ENCODE measurements at regions not wholly inside any gene's neighbourhood (a gene's known extent, or its start where the extent isn't known, plus 50 kb on each side); places are given as distances from the start of the nearest gene placed in this dataset.

DNA sequence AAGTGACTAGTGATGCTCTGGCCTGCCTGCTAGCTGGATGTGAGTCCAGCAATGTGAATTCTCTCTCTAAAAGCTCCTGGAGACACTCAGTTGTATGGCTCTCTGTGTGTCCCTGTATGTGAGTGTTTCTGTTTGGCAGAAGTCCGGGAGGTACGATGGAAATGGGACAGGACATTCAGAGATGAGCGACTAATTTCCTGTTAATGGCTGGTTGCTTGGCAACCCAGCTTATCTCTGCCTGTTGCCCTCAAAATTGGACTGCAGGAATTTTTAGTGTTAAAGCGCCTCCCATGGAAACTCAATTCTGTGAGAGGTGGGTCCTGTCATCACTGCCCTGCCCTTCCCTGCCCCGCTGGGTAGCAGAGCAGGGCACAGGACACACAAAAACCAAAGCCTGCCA lies 136.8 kb upstream of the LRFN2 start:
- ATAC-seq (ENCODE audit: insufficient read depth, low FRiP score) (no peak), DNase-seq (peak; percentile 19 to 46 (median 38))
- H3K4me1 ChIP-seq (ENCODE audit: control insufficient read depth in 5 of 5, insufficient read depth in 5 of 5, low read length in 5 of 5) = peaks cover 0 to 34% (median 4%) of the 10 kb centered on the region in 5 donors
- no peak overlapping the region for H3K27ac ChIP-seq (ENCODE audit: low read depth in 1 of 2, low read length in 1 of 2)
- no peak overlapping the region for H3K4me3 ChIP-seq
- no peaks in the 10 kb centered on the region for H3K27me3 ChIP-seq (ENCODE audit: control insufficient read depth in 3 of 3, insufficient read depth in 3 of 3, low read length in 2 of 3)
- H3K9ac ChIP-seq (ENCODE audit: insufficient read depth in 1 of 2, low read length in 2 of 2) = no peak overlapping the region
- whole genome bisulfite sequencing, 2 donors = 57 to 71% methylated on average over 5 of the region's 5 CpGs
- H3K9me3 ChIP-seq (ENCODE audit: control insufficient read depth in 4 of 4, insufficient read depth in 3 of 4, low read length in 3 of 4) = no peaks in the 10 kb centered on the region
- H3K36me3 ChIP-seq (ENCODE audit: control insufficient read depth in 4 of 4, insufficient read depth in 4 of 4, low read length in 4 of 4) = no peaks in the 10 kb centered on the region
- no peak for TF ChIP-seq CTCF (IDR thresholded peaks at IDR 0.05; ENCODE audit: control extremely low read depth, extremely low read depth)

DNA sequence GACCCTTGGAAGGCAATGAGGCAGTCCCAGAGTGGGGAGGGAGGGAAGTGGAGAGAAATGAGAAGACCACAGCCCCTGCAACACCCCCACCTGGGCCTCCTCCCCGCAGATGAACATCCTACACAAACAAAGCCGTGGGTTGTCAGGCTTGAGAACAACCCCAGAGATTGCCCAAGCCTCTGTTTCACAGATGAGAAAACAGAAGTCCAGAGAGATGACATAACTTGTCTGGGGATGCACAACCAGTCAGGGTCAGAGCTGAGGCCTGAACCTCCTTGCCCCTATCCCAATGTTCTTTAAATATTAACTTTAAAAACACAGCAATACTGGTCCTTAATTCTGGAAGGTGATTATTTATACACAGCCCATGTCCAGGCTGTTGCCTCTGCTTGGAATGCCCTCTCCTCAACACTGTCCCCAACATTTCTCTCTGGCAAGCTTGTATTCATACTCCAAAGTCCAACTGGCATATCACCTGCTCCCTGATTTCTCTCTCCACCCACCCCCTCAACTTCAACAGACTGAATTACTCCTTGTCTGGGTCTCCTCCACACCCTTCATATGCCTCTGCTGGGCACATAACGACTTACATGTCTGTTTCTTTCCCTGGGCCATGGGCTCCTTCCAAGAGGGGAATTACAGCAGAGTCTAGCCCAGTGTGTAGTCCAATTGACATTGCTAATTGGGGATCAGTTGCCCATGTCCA lies 135.5 kb upstream of the LRFN2 start:
- Histone ChIP-seq H3K27me3 (ENCODE audit: control insufficient read depth in 3 of 3, insufficient read depth in 3 of 3, low read length in 2 of 3) (no peaks in the 10 kb centered on the region), H3K4me3 (no peak overlapping the region), H3K27ac (ENCODE audit: low read depth in 1 of 2, low read length in 1 of 2) (no peak overlapping the region), H3K4me1 (ENCODE audit: control insufficient read depth in 5 of 5, insufficient read depth in 5 of 5, low read length in 5 of 5) (peaks cover 0 to 34% (median 4%) of the 10 kb centered on the region in 5 donors), H3K9ac (ENCODE audit: insufficient read depth in 1 of 2, low read length in 2 of 2) (no peak overlapping the region), H3K36me3 (ENCODE audit: control insufficient read depth in 4 of 4, insufficient read depth in 4 of 4, low read length in 4 of 4) (no peaks in the 10 kb centered on the region), H3K9me3 (ENCODE audit: control insufficient read depth in 4 of 4, insufficient read depth in 3 of 4, low read length in 3 of 4) (no peaks in the 10 kb centered on the region)
- ATAC-seq (ENCODE audit: insufficient read depth, low FRiP score) (no peak), DNase-seq (no peak)
- TF ChIP-seq CTCF (IDR thresholded peaks at IDR 0.05; ENCODE audit: control extremely low read depth, extremely low read depth) = no peak
- 43 to 69% methylated on average over 3 of the region's 3 CpGs for WGBS, 2 donors

DNA sequence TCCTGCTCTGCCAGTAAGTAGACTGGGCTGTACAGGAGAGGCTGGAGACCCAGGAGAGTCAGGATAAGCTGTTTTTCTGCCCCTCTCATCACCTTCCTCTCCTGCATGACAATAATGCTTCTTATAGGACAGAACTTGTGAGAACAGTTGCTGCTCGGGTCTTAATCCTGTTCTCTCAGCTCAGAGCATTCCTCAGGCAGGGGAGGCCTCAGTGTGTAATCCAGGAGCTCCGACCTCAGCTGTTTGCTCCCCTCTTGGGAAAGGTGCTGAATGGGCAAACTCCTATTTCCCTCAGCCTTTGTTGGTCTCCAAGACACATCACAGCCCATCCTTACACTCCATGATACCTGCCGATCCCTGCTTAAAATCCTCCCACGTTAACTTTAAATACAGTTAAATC lies 134.9 kb upstream of the LRFN2 start:
- no peak for TF ChIP-seq CTCF (IDR thresholded peaks at IDR 0.05; ENCODE audit: control extremely low read depth, extremely low read depth)

More for the DNA sequence above, 134.9 kb upstream of the LRFN2 start:
- Histone ChIP-seq H3K4me3 (no peak overlapping the region), H3K27me3 (ENCODE audit: control insufficient read depth in 3 of 3, insufficient read depth in 3 of 3, low read length in 2 of 3) (no peaks in the 10 kb centered on the region), H3K4me1 (ENCODE audit: control insufficient read depth in 5 of 5, insufficient read depth in 5 of 5, low read length in 5 of 5) (peaks cover 0 to 34% (median 4%) of the 10 kb centered on the region in 5 donors), H3K27ac (ENCODE audit: low read depth in 1 of 2, low read length in 1 of 2) (no peak overlapping the region), H3K9ac (ENCODE audit: insufficient read depth in 1 of 2, low read length in 2 of 2) (no peak overlapping the region), H3K36me3 (ENCODE audit: control insufficient read depth in 4 of 4, insufficient read depth in 4 of 4, low read length in 4 of 4) (no peaks in the 10 kb centered on the region), H3K9me3 (ENCODE audit: control insufficient read depth in 4 of 4, insufficient read depth in 3 of 4, low read length in 3 of 4) (no peaks in the 10 kb centered on the region)
- WGBS, 2 donors = 89 to 91% methylated on average over 4 of the region's 4 CpGs
- ATAC-seq (ENCODE audit: insufficient read depth, low FRiP score) = no peak
- DNase-seq = no peak
